ENCODE measurements at regions not wholly inside any gene's neighbourhood (a gene's known extent, or its start where the extent isn't known, plus 50 kb on each side); places are given as distances from the start of the nearest gene placed in this dataset.

DNA sequence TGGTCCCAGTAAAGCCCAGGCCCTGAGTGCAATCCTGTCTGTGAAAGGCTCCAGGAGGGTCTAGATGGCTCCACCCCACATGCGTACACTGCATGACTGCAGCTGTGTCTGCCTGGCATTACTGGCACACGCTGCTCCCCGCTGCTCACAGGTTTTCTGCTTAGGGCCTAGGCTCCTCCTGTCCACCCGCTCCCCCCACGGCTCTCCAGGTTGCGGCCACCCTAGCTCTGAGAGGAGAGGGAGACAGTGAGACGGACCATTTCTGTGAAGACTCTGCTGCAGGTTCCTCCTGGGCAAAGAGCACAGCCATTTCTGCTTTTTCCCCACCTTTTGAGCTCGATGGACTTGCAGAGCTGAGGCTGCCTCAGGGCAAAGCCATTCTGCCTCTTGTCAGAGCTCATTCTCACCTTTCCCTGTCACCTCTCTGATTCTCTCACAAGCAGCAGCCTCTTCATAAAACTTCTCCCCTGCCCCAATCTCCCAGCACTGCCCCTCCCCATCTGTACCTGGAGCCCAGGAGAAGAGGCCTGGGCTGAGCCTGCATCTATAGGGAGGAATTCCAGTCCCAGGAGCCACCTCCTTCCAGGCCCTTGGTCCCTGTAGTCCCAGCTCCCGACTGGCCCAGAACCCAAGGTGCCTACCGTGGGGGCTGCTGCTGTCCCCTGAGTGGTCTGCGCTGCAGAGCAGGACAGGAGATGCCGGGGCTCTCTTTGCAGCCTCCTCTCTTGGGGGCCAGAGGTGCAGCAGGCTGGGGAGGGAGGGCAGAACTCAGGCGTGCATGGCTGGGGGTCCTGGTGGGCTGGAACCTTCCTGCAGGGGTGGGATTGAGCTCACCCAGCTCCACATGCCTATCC lies 433.7 kb upstream of the B3GAT1 start:
- no peak for TF ChIP-seq EZH2 (IDR thresholded peaks at IDR 0.05; ENCODE audit: low read length, missing control alignments)
- TF ChIP-seq, protein P1, sequence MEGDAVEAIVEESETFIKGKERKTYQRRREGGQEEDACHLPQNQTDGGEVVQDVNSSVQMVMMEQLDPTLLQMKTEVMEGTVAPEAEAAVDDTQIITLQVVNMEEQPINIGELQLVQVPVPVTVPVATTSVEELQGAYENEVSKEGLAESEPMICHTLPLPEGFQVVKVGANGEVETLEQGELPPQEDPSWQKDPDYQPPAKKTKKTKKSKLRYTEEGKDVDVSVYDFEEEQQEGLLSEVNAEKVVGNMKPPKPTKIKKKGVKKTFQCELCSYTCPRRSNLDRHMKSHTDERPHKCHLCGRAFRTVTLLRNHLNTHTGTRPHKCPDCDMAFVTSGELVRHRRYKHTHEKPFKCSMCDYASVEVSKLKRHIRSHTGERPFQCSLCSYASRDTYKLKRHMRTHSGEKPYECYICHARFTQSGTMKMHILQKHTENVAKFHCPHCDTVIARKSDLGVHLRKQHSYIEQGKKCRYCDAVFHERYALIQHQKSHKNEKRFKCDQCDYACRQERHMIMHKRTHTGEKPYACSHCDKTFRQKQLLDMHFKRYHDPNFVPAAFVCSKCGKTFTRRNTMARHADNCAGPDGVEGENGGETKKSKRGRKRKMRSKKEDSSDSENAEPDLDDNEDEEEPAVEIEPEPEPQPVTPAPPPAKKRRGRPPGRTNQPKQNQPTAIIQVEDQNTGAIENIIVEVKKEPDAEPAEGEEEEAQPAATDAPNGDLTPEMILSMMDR (conservative IDR thresholded peaks at IDR 0.05 in 1 of 2, IDR thresholded peaks at IDR 0.05 in 1 of 2; ENCODE audit: low read depth in 1 of 2, low read length in 2 of 2), result no peak
